ENCODE measurements at regions not wholly inside any gene's neighbourhood (a gene's known extent, or its start where the extent isn't known, plus 50 kb on each side); places are given as distances from the start of the nearest gene placed in this dataset.

- FAIRE-seq = no peak
These were observed 1494.0 kb upstream of the CDH8 start for GRCh38 chr16:63530208-63530607.

DNA sequence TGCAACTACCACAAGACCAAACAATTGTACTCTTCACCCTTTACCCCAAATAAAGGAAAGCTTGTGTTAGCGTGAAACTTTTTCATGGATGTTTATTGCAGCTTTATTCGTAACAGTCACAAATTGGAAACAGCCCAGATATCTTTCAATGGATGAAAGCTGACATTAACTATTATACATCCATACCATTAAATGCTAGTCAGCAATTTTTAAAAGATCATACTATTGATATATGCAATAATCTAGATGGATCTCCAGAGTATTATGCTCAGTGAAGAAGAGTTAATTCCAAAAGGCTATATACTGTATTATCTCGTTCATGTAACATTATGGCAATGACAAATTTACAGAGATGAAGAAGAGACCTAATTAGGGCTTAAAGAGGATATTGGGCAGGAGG, 1491.2 kb upstream of the CDH8 start:
- no peaks in the 10 kb centered on the region for H3K27me3 ChIP-seq (ENCODE audit: control insufficient read depth, insufficient read depth, low read length)
- FAIRE-seq = no peak
- TF ChIP-seq, protein P1, sequence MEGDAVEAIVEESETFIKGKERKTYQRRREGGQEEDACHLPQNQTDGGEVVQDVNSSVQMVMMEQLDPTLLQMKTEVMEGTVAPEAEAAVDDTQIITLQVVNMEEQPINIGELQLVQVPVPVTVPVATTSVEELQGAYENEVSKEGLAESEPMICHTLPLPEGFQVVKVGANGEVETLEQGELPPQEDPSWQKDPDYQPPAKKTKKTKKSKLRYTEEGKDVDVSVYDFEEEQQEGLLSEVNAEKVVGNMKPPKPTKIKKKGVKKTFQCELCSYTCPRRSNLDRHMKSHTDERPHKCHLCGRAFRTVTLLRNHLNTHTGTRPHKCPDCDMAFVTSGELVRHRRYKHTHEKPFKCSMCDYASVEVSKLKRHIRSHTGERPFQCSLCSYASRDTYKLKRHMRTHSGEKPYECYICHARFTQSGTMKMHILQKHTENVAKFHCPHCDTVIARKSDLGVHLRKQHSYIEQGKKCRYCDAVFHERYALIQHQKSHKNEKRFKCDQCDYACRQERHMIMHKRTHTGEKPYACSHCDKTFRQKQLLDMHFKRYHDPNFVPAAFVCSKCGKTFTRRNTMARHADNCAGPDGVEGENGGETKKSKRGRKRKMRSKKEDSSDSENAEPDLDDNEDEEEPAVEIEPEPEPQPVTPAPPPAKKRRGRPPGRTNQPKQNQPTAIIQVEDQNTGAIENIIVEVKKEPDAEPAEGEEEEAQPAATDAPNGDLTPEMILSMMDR (IDR thresholded peaks at IDR 0.05; ENCODE audit: insufficient read depth, low read length, severe bottlenecking) = no peak

More at GRCh38 chr16:63530208-63530607, 1494.0 kb upstream of the CDH8 start:
- no peaks in the 10 kb centered on the region for H3K27me3 ChIP-seq (ENCODE audit: control insufficient read depth, insufficient read depth, low read length)
- no peak for DNase-seq (ENCODE audit: low read depth)
- TF ChIP-seq, protein P1 (IDR thresholded peaks at IDR 0.05; ENCODE audit: insufficient read depth, low read length, severe bottlenecking) = no peak
- H3K36me3 ChIP-seq (ENCODE audit: control insufficient read depth, insufficient read depth, low read length) = no peaks in the 10 kb centered on the region
- no peak overlapping the region for H3K4me3 ChIP-seq (ENCODE audit: low read depth, low read length)

GRCh38 chr16:63516394-63516793, 1480.2 kb upstream of the CDH8 start:
- DNase-seq (ENCODE audit: low read depth) (no peak), FAIRE-seq (no peak)
- Histone ChIP-seq H3K36me3 (ENCODE audit: control insufficient read depth, insufficient read depth, low read length) (no peaks in the 10 kb centered on the region), H3K27me3 (ENCODE audit: control insufficient read depth, insufficient read depth, low read length) (no peaks in the 10 kb centered on the region), H3K4me3 (ENCODE audit: low read depth, low read length) (no peak overlapping the region)
- TF ChIP-seq, protein P1 (IDR thresholded peaks at IDR 0.05; ENCODE audit: insufficient read depth, low read length, severe bottlenecking) = no peak

More for the DNA sequence above, 1491.2 kb upstream of the CDH8 start:
- DNase-seq (ENCODE audit: low read depth) = no peak
- no peak overlapping the region for H3K4me3 ChIP-seq (ENCODE audit: low read depth, low read length)
- H3K36me3 ChIP-seq (ENCODE audit: control insufficient read depth, insufficient read depth, low read length) = no peaks in the 10 kb centered on the region

DNA sequence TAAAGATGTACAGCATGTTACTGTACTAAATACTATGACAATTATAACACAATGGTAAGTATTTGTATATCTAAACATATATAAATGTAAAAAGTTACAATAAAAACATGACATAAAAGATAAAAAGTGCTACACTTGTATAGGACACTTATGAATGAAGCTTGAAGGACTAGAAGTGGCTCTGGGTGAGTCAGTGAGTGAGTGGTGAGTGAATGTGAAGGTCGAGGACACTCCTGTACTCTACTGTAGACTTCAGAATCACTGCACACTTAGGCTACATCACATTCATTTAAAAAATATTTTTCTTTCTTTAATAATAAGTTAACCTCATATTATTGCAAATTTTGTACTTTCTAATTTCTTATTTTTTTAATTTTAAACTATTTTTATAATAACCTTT, 1476.7 kb upstream of the CDH8 start:
- H3K36me3 ChIP-seq (ENCODE audit: control insufficient read depth, insufficient read depth, low read length) = no peaks in the 10 kb centered on the region
- TF ChIP-seq, protein P1 (IDR thresholded peaks at IDR 0.05; ENCODE audit: insufficient read depth, low read length, severe bottlenecking) = no peak
- no peak for FAIRE-seq
- H3K4me3 ChIP-seq (ENCODE audit: low read depth, low read length) = no peak overlapping the region
- no peaks in the 10 kb centered on the region for H3K27me3 ChIP-seq (ENCODE audit: control insufficient read depth, insufficient read depth, low read length)
- no peak for DNase-seq (ENCODE audit: low read depth)

GRCh38 chr16:63497408-63497807, 1461.2 kb upstream of the CDH8 start:
- Histone ChIP-seq H3K4me3 (ENCODE audit: low read depth, low read length) (no peak overlapping the region), H3K36me3 (ENCODE audit: control insufficient read depth, insufficient read depth, low read length) (no peaks in the 10 kb centered on the region), H3K27me3 (ENCODE audit: control insufficient read depth, insufficient read depth, low read length) (no peaks in the 10 kb centered on the region)
- FAIRE-seq (no peak), DNase-seq (ENCODE audit: low read depth) (no peak)
- TF ChIP-seq, protein P1 (IDR thresholded peaks at IDR 0.05; ENCODE audit: insufficient read depth, low read length, severe bottlenecking) = no peak

GRCh38 chr16:63496282-63496681, 1460.0 kb upstream of the CDH8 start:
- DNase-seq (ENCODE audit: low read depth) = no peak
- FAIRE-seq = no peak
- no peak overlapping the region for H3K4me3 ChIP-seq (ENCODE audit: low read depth, low read length)

More at GRCh38 chr16:63496282-63496681, 1460.0 kb upstream of the CDH8 start:
- TF ChIP-seq, protein P1 (IDR thresholded peaks at IDR 0.05; ENCODE audit: insufficient read depth, low read length, severe bottlenecking) = no peak
- Histone ChIP-seq H3K36me3 (ENCODE audit: control insufficient read depth, insufficient read depth, low read length) (no peaks in the 10 kb centered on the region), H3K27me3 (ENCODE audit: control insufficient read depth, insufficient read depth, low read length) (no peaks in the 10 kb centered on the region)

All from bronchial epithelial cell (primary cell).